CD14-positive monocyte (primary cell): ENCODE measurements at regions not wholly inside any gene's neighbourhood (a gene's known extent, or its start where the extent isn't known, plus 50 kb on each side); places are given as distances from the start of the nearest gene placed in this dataset.
"Not testable (repeated sequence)": the region's sequence is repeated elsewhere in the genome, so short reads cannot be mapped to it uniquely, and the experiment has no call there.

Source experiments
- DNase-seq, 3 donors: peaks; one replicate each; pipeline ENCODE4 v3.0.0-alpha.2; 2011 to 2022
- H2AFZ ChIP-seq: 2 replicates; pipeline ENCODE4 v1.6.0; 2012; ENCODE audit warnings: mild to moderate bottlenecking, low read depth, low read length, inconsistent platforms; ENCODE audit not compliant: insufficient read depth, poor library complexity, severe bottlenecking
- H3K27ac ChIP-seq, 2 donors: 1 replicate in 1 of 2; 2 replicates in 1 of 2; pipeline ENCODE4 v1.5.1; 2012 to 2013; ENCODE audit warnings: low read length in 2 of 2, control low read depth in 1 of 2, inconsistent platforms in 1 of 2, low read depth in 1 of 2, mild to moderate bottlenecking in 1 of 2
- H3K27me3 ChIP-seq, 2 donors: one replicate each; pipeline versions ENCODE4 v1.6.0 to v1.6.1; 2011 to 2013; ENCODE audit warnings: low read length in 2 of 2; ENCODE audit not compliant: control insufficient read depth in 2 of 2, insufficient read depth in 2 of 2
- H3K36me3 ChIP-seq, 2 donors: replicated peaks in 1 of 2; 1 replicate in 1 of 2; 2 replicates in 1 of 2; pipeline versions ENCODE4 v1.5.1 to v1.6.1; 2012 to 2013; ENCODE audit warnings: low read length in 2 of 2, control low read depth in 1 of 2, inconsistent platforms in 1 of 2, mild to moderate bottlenecking in 1 of 2; ENCODE audit not compliant: insufficient read depth in 2 of 2, control insufficient read depth in 1 of 2
- H3K4me1 ChIP-seq, 2 donors: 1 replicate in 1 of 2; 2 replicates in 1 of 2; pipeline versions ENCODE4 v1.5.1 to v1.6.1; 2012 to 2013; ENCODE audit warnings: low read length in 2 of 2, control low read depth in 1 of 2, inconsistent platforms in 1 of 2, mild to moderate bottlenecking in 1 of 2, moderate library complexity in 1 of 2; ENCODE audit not compliant: insufficient read depth in 2 of 2, control insufficient read depth in 1 of 2
- H3K4me2 ChIP-seq: replicated peaks from 2 replicates; pipeline ENCODE3; 2012; ENCODE audit warnings: low read length, moderate library complexity, mild to moderate bottlenecking; ENCODE audit not compliant: poor library complexity, severe bottlenecking; ENCODE audit errors: extremely low read depth
- H3K4me3 ChIP-seq, 3 experiments: fragments of 200-600 bp in 1 of 3; sonication (generic) in 1 of 3; replicated peaks in 1 of 3; 1 replicate in 2 of 3; 2 replicates in 1 of 3; pipeline ENCODE4 v1.5.1; 2011 to 2013; ENCODE audit warnings: low read length in 3 of 3, mild to moderate bottlenecking in 3 of 3, control low read depth in 2 of 3, low read depth in 2 of 3, inconsistent platforms in 1 of 3, moderate library complexity in 1 of 3
- H3K79me2 ChIP-seq: 2 replicates; pipeline ENCODE4 v1.6.0; 2012; ENCODE audit warnings: mild to moderate bottlenecking, control low read depth, inconsistent platforms, low read length, moderate library complexity; ENCODE audit not compliant: insufficient read depth
- H3K9ac ChIP-seq: 2 replicates; pipeline ENCODE4 v1.6.0; 2017; ENCODE audit warnings: low read length, mild to moderate bottlenecking; ENCODE audit not compliant: insufficient read depth, poor library complexity, severe bottlenecking
- H3K9me3 ChIP-seq, 2 donors: replicated peaks in 1 of 2; 1 replicate in 1 of 2; 2 replicates in 1 of 2; pipeline versions ENCODE4 v1.5.1 to v1.6.1; 2012 to 2013; ENCODE audit warnings: low read length in 2 of 2, control low read depth in 1 of 2; ENCODE audit not compliant: control insufficient read depth in 1 of 2, insufficient read depth in 1 of 2
- H4K20me1 ChIP-seq: 2 replicates; pipeline ENCODE4 v1.6.0; 2012; ENCODE audit warnings: mild to moderate bottlenecking, low read length, control low read depth, moderate library complexity; ENCODE audit not compliant: insufficient read depth
- H3K27ac Mint-ChIP-seq, 7 donors: one replicate each; pipeline ENCODE4 v1.8.0; 2020; ENCODE audit warnings: mild to moderate bottlenecking in 7 of 7, mixed read lengths in 7 of 7, moderate library complexity in 6 of 7, inconsistent platforms in 2 of 7
- H3K27me3 Mint-ChIP-seq, 3 donors: one replicate each; pipeline ENCODE4 v1.8.0; 2021 to 2022; ENCODE audit warnings: low read depth in 3 of 3, mild to moderate bottlenecking in 3 of 3, mixed read lengths in 3 of 3, moderate library complexity in 3 of 3, inconsistent platforms in 1 of 3
- H3K36me3 Mint-ChIP-seq, 2 donors: one replicate each; pipeline ENCODE4 v1.8.0; 2020; ENCODE audit warnings: mixed read lengths in 2 of 2, inconsistent platforms in 1 of 2, mild to moderate bottlenecking in 1 of 2
- H3K4me1 Mint-ChIP-seq: one replicate; pipeline ENCODE4 v1.8.0; 2020; ENCODE audit warnings: mild to moderate bottlenecking, mixed read lengths
- H3K4me3 Mint-ChIP-seq, 2 donors: one replicate each; pipeline ENCODE4 v1.8.0; 2020; ENCODE audit warnings: mild to moderate bottlenecking in 2 of 2, mixed read lengths in 2 of 2, moderate library complexity in 1 of 2
- H3K9me3 Mint-ChIP-seq, 7 donors: one replicate each; pipeline ENCODE4 v1.8.0; 2020 to 2022; ENCODE audit warnings: mixed read lengths in 7 of 7, mild to moderate bottlenecking in 6 of 7, moderate library complexity in 6 of 7, inconsistent platforms in 2 of 7
- WGBS: methylation state at CpG from one replicate; pipeline ENCODE4 v1.1.5; 2013; ENCODE audit warnings: missing lambda C conversion rate; ENCODE audit not compliant: insufficient coverage; 5-methylcytosine and 5-hydroxymethylcytosine counted together
- intact Hi-C, 2 donors: fragments of 100-400 bp; cut with micrococcal nuclease; formaldehyde crosslinking; loops; one replicate each; pipeline versions ENCODE4 v1.15.0 to v1.15.1; 2023
- TF ChIP-seq, protein P1 (sequence below): fragments of 200-600 bp; IDR thresholded peaks from one replicate; pipeline ENCODE4 v1.8.0; 2022; ENCODE audit warnings: antibody characterized with exemption, mild to moderate bottlenecking

DNA sequence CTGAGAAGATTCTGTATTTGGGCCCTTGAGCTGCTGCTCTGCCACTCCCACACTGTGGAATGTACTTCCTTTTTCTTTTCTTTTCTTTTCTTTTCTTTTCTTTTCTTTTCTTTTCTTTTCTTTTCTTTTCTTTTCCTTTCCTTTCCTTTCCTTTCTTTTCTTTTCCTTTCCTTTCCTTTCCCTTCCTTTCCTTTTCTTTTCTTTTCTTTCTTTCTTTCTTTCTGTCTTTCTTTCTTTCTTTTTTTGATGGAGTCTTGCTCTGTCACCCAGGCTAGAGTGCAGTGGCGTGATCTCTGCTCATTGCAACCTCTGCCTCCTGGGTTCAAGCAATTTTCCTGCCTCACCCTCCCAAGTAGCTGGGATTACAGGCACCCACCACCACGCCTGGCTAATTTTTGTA is 89.8 kb downstream of the DNAAF6 start:
- H3K9me3 Mint-ChIP-seq, H3K9ac ChIP-seq, H3K4me1 Mint-ChIP-seq, H3K36me3 ChIP-seq, H3K27ac ChIP-seq, H3K9me3 ChIP-seq, H3K79me2 ChIP-seq, DNase-seq, H3K27me3 ChIP-seq, H3K27me3 Mint-ChIP-seq, H4K20me1 ChIP-seq, intact Hi-C loops, H3K27ac Mint-ChIP-seq, H3K36me3 Mint-ChIP-seq, H3K4me1 ChIP-seq, H2AFZ ChIP-seq, H3K4me2 ChIP-seq, H3K4me3 ChIP-seq, H3K4me3 Mint-ChIP-seq: not testable (repeated sequence)
- no CpG with 5 or more reads among the region's 2 CpGs for WGBS

DNA sequence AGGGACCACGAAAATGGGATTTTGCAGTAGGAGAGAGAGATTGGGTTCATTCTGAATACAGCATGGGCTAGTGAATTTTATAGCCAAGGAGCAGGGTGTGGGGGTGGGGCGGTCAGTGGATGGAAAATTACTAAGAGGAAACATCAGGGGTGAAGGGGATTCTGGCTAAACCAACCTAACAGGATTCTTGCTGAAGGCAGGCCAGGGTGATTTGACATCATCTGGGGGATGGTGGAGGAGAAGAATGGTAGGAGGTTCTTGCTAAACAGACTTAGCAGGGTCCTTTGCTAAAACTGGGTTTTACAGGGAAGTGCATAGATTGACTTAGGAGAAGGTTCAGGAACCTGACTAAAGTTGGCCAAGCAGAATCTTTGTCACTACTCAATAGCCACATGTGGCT is 91.9 kb downstream of the DNAAF6 start:
- Histone ChIP-seq H3K27ac (no peak overlapping the region), H3K4me3 (no peak overlapping the region), H3K27me3 (peaks cover 0 to 2% of the 10 kb centered on the region in 2 donors), H2AFZ (no peak overlapping the region), H3K4me2 (no peak overlapping the region), H3K36me3 (no peaks in the 10 kb centered on the region), H3K4me1 (no peaks in the 10 kb centered on the region), H4K20me1 (no peaks in the 10 kb centered on the region), H3K9ac (no peak overlapping the region), H3K79me2 (no peaks in the 10 kb centered on the region), H3K9me3 (no peaks in the 10 kb centered on the region)
- no peak overlapping the region for H3K27ac Mint-ChIP-seq
- H3K9me3 Mint-ChIP-seq = no peaks in the 10 kb centered on the region
- TF ChIP-seq, protein P1, sequence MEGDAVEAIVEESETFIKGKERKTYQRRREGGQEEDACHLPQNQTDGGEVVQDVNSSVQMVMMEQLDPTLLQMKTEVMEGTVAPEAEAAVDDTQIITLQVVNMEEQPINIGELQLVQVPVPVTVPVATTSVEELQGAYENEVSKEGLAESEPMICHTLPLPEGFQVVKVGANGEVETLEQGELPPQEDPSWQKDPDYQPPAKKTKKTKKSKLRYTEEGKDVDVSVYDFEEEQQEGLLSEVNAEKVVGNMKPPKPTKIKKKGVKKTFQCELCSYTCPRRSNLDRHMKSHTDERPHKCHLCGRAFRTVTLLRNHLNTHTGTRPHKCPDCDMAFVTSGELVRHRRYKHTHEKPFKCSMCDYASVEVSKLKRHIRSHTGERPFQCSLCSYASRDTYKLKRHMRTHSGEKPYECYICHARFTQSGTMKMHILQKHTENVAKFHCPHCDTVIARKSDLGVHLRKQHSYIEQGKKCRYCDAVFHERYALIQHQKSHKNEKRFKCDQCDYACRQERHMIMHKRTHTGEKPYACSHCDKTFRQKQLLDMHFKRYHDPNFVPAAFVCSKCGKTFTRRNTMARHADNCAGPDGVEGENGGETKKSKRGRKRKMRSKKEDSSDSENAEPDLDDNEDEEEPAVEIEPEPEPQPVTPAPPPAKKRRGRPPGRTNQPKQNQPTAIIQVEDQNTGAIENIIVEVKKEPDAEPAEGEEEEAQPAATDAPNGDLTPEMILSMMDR = no peak
- H3K36me3 Mint-ChIP-seq = no peaks in the 10 kb centered on the region
- intact Hi-C loops = no loop called here
- H3K27me3 Mint-ChIP-seq = peaks cover 1 to 5% (median 1%) of the 10 kb centered on the region in 3 donors
- no peaks in the 10 kb centered on the region for H3K4me1 Mint-ChIP-seq
- no peak overlapping the region for H3K4me3 Mint-ChIP-seq
- WGBS = 81% methylated on average over 2 of the region's 2 CpGs
- no peak for DNase-seq
